GM21515 (cell line): ENCODE measurements at regions not wholly inside any gene's neighbourhood (a gene's known extent, or its start where the extent isn't known, plus 50 kb on each side); places are given as distances from the start of the nearest gene placed in this dataset.

Experiments
- ATAC-seq: cut with Tn5 transposase; IDR thresholded peaks from one replicate; pipeline ENCODE4 v1.9.1; 2021; ENCODE audit not compliant: unreplicated experiment

GRCh38 chr11:23232652-23233051, 372.4 kb upstream of the CCDC179 start:
- no peak for ATAC-seq

DNA sequence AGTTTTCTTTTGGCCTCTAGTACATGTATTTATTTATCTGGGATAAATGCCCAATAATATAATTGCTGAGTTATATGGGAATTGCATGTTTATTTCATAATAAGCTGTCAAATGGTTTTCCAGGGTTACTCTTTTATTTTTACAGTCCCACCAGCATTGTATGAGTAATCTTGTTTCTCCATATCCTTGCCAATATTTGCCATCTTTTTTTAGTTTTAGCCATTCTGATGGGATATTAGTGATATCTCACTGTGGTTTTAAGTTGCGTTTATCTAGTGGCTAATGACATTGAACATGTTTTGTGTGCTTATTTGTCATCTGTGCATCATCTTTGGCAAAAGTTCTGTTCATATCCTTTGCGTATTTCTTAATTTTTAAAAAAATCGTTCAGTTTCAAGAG, 372.8 kb upstream of the CCDC179 start:
- no peak for ATAC-seq

DNA sequence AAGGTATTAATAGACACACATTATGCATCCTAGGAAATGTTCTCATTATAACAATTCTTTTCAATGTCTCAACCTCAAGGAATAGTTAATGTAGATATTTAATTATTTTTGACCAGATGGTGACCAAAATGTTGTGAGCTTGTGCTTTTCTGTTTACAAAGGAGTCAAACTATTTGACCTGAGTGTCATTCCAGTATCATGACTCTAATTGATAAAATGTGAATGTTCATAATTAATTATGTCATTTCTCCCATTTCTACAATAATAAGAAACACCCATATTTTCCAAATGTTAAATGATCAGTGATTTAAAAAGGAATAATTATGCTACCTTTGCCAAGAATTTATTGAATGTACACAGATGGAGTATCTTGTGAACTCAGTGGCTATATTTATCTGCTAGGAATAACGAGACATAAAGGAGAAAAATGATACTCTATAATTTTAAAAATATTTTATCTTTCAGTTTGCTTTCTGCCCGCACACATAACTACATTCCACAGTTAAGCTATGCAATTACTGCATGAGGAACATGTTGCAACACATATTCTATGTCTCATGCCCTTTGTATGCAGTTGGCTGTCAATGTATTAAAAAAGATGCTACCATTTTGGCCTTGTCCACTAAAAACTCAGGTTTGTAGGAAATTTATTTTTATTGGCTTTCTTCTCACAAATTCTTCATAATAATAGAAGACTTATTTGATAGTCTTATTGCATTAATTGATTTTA, 376.7 kb upstream of the CCDC179 start:
- ATAC-seq: no peak

DNA sequence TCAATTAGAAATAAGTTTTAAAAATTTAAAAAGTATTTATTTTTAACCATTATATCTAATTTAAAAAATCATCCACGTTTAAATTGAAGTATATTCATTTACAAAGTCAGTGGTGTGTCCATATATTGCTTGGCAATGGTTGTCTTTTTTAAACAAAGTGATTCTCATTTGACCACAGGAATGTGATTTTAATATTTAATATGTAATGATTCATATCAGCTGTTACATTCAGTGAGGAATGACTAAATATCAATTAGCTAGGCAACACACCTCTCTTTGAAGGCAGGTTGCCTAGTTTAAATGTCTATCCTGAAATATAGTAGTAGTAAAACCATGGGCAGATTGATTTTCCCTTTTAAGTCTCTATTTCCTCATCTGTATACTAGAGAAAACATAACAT, 392.2 kb upstream of the CCDC179 start:
- no peak for ATAC-seq

GRCh38 chr11:23257088-23257487, 396.8 kb upstream of the CCDC179 start:
- no peak for ATAC-seq

DNA sequence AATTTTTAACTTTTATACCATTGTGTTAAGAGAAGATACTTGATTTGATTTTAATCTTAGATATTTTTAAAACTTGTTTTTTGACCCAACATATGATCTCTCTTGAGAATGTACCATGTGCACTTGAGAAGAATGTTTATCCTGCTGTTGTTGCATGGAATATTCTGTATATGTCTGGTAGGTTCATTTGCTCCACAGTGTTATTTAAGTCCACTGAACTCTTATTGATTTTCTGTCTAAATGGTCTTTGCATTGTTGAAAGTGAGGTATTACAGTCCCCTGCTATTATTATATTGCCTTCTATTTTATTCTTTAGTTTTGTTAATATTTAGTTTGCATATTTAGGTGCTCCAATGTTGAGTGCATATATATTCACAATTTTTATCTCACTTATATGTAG, 397.3 kb upstream of the CCDC179 start:
- no peak for ATAC-seq

DNA sequence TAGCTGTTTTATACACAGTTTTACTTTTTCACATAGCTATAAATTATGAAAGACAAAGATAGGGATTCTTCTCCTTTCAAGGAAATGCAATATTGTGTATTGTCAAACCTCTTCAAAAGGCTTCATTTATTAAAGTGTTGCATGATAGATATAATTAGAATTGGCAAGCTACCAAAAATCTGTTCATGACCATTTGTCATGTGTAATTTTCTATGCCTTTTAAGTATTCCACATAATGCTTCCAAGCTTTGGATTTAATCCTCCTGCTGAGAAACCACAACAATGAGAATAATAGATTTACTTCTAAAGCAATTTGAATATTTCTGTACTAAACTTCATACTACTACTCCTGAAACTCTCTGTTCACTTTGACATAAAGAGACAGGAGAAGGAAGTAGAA, 403.2 kb upstream of the CCDC179 start:
- ATAC-seq: no peak

GRCh38 chr11:23272095-23272494, 411.8 kb upstream of the CCDC179 start:
- no peak for ATAC-seq

- ATAC-seq: no peak
Measured at GRCh38 chr11:23278121-23278520, 417.8 kb upstream of the CCDC179 start.

DNA sequence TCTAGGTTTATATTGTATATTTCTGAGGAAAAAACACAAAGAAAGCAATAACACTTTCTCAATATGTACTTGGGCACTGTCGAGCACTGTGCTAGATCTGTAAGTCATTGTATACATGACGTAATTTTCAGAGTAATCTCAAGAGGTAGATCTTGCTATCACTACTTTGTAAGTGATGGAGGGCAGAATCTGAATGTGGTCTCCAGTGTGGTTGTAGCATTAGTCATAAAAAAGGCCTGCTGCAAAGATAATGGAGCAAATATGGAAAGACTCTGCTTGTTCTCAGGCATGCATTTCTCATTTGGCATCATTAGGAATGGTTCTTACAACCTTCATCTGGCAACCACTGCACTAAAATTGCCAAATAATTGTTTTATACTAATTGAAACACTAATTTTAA, 419.8 kb upstream of the CCDC179 start:
- no peak for ATAC-seq

- no peak for ATAC-seq
Measured at GRCh38 chr11:23283666-23284065, 423.4 kb upstream of the CCDC179 start.

DNA sequence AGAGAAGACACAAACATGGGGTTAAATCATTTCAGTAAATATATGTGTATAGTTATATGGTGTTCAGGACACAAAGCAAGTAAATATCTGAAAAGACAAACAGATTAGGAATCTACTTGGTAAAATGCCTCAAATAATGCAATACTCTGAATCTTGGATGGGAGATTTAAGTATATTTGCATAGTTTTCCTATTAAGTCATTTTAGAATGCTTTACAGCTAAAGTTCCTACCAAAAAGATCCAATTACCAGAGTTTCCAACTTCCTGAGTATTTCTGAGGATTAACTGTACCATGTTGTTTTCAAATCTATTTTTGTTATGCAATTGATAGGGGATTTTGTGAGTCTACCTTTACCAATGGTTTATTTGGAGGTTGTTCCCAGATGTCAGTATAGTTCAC, 424.4 kb upstream of the CCDC179 start:
- ATAC-seq: no peak

DNA sequence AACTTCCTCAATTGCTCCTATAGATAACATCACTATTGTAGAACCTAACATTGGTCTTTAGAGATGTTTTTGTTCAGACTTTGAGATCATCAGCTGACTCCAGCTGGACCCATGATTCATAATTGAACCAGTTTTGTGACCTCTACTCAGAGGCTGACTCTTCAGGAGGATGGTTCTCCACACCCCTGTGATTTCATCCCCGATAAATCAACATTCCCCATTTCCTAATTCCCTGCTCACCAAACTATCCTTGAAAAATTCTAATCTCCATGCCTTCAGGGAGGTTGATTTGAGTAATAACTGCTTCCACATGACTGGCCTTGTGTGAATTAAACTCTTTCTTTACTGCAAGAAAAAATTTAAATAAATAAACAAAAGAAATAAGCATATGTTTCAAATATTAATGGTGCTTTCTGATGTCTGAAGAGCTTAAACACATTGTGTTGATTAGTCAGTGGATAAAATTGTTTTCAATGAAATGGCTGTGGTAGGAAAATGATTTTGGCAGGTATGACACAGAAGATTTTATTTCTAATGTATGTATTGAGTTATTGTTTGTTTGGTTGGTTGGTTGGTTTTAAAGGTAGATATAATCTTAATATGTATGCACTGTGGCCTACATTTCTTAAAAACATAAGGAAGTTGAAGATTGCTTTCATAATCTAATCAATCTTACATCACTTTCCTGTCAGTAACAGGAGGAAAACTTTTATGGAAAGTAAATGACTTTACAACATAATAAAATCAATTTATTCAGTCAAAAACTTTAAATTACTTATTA, 427.9 kb upstream of the CCDC179 start:
- ATAC-seq: no peak

GRCh38 chr11:23295241-23295640, 435.0 kb upstream of the CCDC179 start:
- ATAC-seq: no peak

DNA sequence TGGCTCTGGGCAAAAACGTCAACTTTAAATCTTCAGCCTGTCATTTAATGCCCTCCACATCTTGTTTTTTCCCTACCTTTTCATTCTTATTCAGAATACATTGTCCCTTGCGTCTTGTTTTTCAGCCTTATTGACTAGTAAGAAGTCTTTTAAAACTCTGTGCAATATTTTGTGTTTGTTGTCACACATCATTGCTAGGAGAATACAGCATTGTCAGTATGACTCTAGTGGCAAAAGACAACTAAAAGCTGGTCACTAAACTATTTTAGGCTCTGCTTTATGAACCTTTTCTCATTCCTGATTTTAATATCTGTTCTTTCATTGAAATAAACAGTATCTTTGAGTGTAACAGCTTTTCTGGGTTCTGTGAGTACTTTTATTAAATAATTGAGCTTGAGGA, 447.8 kb upstream of the CCDC179 start:
- ATAC-seq: no peak

DNA sequence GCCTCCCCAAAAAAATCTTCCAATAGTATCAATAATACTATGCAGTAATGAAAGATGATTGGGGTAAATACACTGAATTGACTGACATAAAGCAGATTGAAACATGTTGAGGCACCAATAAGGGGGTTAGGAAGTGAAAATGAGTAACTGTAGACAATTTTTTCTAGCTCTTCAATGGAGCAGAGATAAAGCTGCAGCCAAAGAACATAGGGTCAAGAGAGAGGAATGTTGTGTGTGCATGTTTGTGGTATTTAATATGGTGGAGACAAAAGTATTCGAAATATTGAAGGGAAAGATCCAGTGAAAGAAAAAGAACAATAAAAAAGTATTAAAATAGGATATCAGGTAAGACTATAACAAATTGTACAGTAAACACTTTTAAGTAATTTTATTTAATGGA, 450.0 kb upstream of the CCDC179 start:
- no peak for ATAC-seq

DNA sequence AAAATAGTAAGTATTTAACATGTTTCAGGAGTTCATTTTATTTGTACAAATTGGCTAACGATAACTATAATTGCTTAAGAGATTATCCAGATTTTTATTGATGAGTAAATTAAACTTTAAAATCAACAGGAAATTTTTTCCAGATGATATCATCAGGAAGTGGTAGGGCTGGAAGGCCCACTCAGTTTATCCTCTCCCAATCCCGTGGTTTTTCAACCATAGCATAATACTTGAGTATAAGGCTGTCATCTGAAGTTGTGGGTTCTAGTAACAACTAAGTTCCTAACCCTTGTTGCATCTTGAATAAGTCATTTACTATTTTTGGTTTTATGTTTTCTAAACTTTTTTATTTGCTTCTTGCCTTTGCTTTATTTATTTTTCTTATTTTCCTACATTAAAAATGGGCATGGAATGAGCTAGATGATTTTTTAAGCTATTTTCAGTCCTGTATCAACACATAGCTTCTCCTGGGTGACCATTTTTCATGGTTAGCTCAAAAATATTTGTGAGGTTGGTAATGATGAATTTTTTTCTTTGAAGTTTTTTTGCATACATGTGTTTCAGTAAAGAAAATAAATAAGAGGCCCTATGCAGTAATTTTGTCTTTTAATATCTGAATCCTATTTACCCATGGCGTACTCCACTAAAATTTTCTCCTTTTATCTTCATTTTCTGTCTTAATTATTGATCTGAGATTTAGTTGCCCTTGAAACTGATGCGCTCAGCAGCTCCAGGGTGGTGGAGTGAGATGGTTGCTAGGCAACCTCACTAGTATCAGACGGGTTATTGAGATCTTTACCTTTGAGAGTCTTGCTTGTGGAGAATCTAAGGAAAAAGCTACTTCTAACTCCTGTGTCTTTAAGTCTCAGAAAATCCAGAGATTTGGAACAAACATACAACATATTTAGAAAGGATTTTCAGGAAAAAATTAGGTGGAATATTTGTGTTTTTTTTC, 452.0 kb upstream of the CCDC179 start:
- no peak for ATAC-seq

DNA sequence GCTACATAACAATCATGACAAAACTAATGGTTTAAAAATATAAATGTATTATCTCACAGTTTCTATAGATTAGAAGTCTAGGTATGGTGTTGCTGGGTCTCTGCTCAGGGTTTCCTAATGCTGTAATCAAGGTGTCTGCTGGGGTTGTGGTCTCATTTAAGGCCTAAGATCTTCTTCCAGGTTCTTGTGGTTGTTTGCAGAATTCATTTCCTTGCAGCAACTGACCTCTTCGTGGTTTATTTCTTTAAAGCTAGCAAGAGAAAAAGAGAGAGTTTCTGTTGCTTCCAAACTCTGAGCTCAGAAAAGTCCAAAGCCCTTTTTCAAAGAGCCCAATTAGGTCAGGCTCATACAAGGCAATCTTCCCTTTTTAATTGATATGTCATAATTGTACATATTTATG, 452.7 kb upstream of the CCDC179 start:
- no peak for ATAC-seq

GRCh38 chr11:23314162-23314561, 453.9 kb upstream of the CCDC179 start:
- no peak for ATAC-seq

- ATAC-seq: no peak
Measured at GRCh38 chr11:23315286-23315685, 455.0 kb upstream of the CCDC179 start.

- ATAC-seq: no peak
Measured at GRCh38 chr11:23317816-23318215, 457.5 kb upstream of the CCDC179 start.

DNA sequence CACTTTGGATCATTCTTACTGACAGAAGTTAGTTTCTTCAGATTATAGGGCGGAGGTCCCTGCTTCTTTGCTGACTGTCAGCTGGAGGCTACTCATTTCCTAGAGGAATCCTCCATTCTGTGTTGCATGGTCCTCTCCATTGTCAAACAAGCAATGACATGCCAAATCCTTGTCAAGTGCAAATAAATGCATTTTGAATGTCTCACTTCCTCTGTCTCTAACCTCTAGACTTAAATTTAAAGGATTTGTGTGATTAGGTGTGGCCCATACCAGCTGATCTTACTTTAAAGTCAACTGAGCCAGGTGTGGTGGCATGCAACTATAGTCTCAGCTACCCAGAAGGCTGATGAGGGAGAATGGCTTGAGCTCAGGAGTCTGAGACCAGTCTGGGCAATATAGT, 458.4 kb upstream of the CCDC179 start:
- no peak for ATAC-seq
